SK-N-SH treated with all-trans-retinoic acid at 6 μM for 48 hours (cell line): ENCODE measurements at regions not wholly inside any gene's neighbourhood (a gene's known extent, or its start where the extent isn't known, plus 50 kb on each side); places are given as distances from the start of the nearest gene placed in this dataset.

ENCODE experiments used
- ATAC-seq: fragments of 200-7000 bp; cut with Tn5 transposase; 3 replicates; pipeline ENCODE4 v1.9.1; 2020; ENCODE audit warnings: mild to moderate bottlenecking, moderate library complexity
- ARNTL ChIP-seq: fragments of 450-650 bp; formaldehyde crosslinking; IDR thresholded peaks from 2 replicates; pipeline ENCODE4 v1.5.0; 2020; ENCODE audit warnings: low read depth, mild to moderate bottlenecking, moderate library complexity, borderline replicate concordance
- BACH2 ChIP-seq: fragments of 250-450 bp; sonication (Bioruptor Pico); IDR thresholded peaks from 2 replicates; pipeline ENCODE4 v1.9.0; 2021; ENCODE audit warnings: mild to moderate bottlenecking, borderline replicate concordance
- CSDC2 ChIP-seq: fragments of 250-450 bp; sonication (Bioruptor Pico); IDR thresholded peaks from 2 replicates; pipeline ENCODE4 v1.5.0; 2020; ENCODE audit warnings: mild to moderate bottlenecking, moderate library complexity
- ESRRG ChIP-seq: fragments of 250-450 bp; sonication (Bioruptor Pico); IDR thresholded peaks from 2 replicates; pipeline ENCODE4 v1.6.1; 2021; ENCODE audit warnings: mild to moderate bottlenecking
- GLIS3 ChIP-seq: fragments of 250-450 bp; sonication (Bioruptor Pico); IDR thresholded peaks from 2 replicates; pipeline ENCODE4 v1.5.0; 2020; ENCODE audit warnings: mild to moderate bottlenecking, moderate library complexity
- ISL1 ChIP-seq: fragments of 250-450 bp; sonication (Bioruptor Pico); IDR thresholded peaks from 2 replicates; pipeline ENCODE4 v2.1.2; 2022; ENCODE audit warnings: mild to moderate bottlenecking, moderate library complexity
- OSR1 ChIP-seq: fragments of 250-450 bp; sonication (Bioruptor Pico); IDR thresholded peaks from 2 replicates; pipeline ENCODE4 v1.8.0; 2022; ENCODE audit warnings: moderate library complexity, mild to moderate bottlenecking, inconsistent platforms
- RARB ChIP-seq: fragments of 250-450 bp; sonication (Bioruptor Pico); IDR thresholded peaks from 2 replicates; pipeline ENCODE4 v1.8.0; 2021; ENCODE audit warnings: mild to moderate bottlenecking, moderate library complexity
- SNAI2 ChIP-seq: fragments of 250-450 bp; sonication (Bioruptor Pico); IDR thresholded peaks from 2 replicates; pipeline ENCODE4 v1.5.0; 2020; ENCODE audit warnings: mild to moderate bottlenecking, moderate library complexity
- TCF4 ChIP-seq: fragments of 250-450 bp; sonication (Bioruptor Pico); IDR thresholded peaks from 2 replicates; pipeline ENCODE4 v1.8.0; 2021; ENCODE audit warnings: mild to moderate bottlenecking, moderate library complexity, borderline replicate concordance
- TOX ChIP-seq: fragments of 250-450 bp; sonication (Bioruptor Pico); IDR thresholded peaks from 2 replicates; pipeline ENCODE4 v1.8.0; 2021; ENCODE audit warnings: mild to moderate bottlenecking, moderate library complexity, borderline replicate concordance
- ZC3H10 ChIP-seq: fragments of 250-450 bp; sonication (Bioruptor Pico); IDR thresholded peaks from 2 replicates; pipeline ENCODE4 v1.5.1; 2021; ENCODE audit warnings: mild to moderate bottlenecking, moderate library complexity
- ZFP3 ChIP-seq: fragments of 250-450 bp; sonication (Bioruptor Pico); IDR thresholded peaks from 2 replicates; pipeline ENCODE4 v1.5.0; 2020; ENCODE audit warnings: mild to moderate bottlenecking, moderate library complexity
- ZNF565 ChIP-seq: fragments of 450-650 bp; formaldehyde crosslinking; conservative IDR thresholded peaks from 2 replicates; pipeline ENCODE4 v1.5.0; 2020; ENCODE audit warnings: low read depth, mild to moderate bottlenecking, moderate library complexity
- ZNF8 ChIP-seq: fragments of 450-650 bp; formaldehyde crosslinking; IDR thresholded peaks from 2 replicates; pipeline ENCODE4 v1.5.0; 2020; ENCODE audit warnings: mild to moderate bottlenecking, moderate library complexity
- TF ChIP-seq, protein P1 (sequence below): fragments of 250-450 bp; sonication (Bioruptor Pico); IDR thresholded peaks from 2 replicates; pipeline ENCODE4 v1.5.0; 2020; ENCODE audit warnings: mild to moderate bottlenecking, moderate library complexity
- TF ChIP-seq, protein P2 (sequence below): fragments of 250-450 bp; sonication (Bioruptor Pico); IDR thresholded peaks from 2 replicates; pipeline ENCODE4 v1.8.0; 2020; ENCODE audit warnings: mild to moderate bottlenecking, moderate library complexity, borderline replicate concordance
- TF ChIP-seq, protein P3 (sequence below): fragments of 250-450 bp; sonication (Bioruptor Pico); IDR thresholded peaks from 2 replicates; pipeline ENCODE4 v1.5.1; 2020; ENCODE audit warnings: low read depth, mild to moderate bottlenecking, moderate library complexity
- TF ChIP-seq, protein P4 (sequence below): fragments of 250-450 bp; sonication (Bioruptor Pico); IDR thresholded peaks from 2 replicates; pipeline ENCODE4 v1.8.0; 2021; ENCODE audit warnings: low read depth, mild to moderate bottlenecking, moderate library complexity, borderline replicate concordance

DNA sequence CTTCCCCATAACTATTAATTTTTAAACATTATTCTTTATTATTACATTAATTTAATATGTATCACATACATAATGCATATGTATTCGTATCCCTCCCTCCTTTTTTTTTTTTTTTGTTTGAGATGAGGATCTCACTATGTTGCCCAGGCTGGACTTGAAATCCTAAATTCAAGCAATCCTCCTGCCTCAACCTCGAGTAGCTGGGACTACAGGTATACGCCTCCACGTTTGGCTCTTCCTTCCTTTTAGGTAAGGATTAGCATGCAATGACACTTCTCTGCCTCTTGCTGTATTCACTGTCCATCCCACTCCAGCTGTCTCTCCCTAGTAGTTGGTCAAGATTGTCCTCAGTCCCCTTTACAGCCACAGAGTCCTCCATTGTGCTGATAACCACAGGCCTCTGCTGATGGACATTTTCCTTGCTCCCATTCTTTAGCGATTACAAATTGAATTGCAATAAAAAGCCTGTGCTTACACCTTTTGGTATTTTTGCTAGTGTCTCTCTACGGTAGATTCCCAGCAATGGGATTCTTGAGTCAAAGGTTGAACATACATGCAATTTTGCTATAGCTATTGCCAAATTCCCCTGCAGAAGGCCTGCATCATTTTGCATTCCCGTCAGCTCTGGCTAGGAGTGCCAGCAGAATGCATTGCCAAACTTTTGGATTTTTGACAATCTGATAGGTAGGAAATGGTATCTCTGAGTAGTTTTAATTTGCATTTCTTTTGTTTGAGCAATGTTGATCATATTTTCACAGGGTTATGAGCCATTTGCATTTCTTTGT is 156.6 kb downstream of the SMAD6 start:
- no peak for ATAC-seq
- TF ChIP-seq ISL1 (CRISPR knock-in tag) (peak; percentile 56; the same call in 1 of the 2 replicates), OSR1 (CRISPR knock-in tag) (no peak)
- TF ChIP-seq, protein P1, sequence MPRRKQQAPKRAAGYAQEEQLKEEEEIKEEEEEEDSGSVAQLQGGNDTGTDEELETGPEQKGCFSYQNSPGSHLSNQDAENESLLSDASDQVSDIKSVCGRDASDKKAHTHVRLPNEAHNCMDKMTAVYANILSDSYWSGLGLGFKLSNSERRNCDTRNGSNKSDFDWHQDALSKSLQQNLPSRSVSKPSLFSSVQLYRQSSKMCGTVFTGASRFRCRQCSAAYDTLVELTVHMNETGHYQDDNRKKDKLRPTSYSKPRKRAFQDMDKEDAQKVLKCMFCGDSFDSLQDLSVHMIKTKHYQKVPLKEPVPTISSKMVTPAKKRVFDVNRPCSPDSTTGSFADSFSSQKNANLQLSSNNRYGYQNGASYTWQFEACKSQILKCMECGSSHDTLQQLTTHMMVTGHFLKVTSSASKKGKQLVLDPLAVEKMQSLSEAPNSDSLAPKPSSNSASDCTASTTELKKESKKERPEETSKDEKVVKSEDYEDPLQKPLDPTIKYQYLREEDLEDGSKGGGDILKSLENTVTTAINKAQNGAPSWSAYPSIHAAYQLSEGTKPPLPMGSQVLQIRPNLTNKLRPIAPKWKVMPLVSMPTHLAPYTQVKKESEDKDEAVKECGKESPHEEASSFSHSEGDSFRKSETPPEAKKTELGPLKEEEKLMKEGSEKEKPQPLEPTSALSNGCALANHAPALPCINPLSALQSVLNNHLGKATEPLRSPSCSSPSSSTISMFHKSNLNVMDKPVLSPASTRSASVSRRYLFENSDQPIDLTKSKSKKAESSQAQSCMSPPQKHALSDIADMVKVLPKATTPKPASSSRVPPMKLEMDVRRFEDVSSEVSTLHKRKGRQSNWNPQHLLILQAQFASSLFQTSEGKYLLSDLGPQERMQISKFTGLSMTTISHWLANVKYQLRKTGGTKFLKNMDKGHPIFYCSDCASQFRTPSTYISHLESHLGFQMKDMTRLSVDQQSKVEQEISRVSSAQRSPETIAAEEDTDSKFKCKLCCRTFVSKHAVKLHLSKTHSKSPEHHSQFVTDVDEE (CRISPR knock-in tag), result no peak

DNA sequence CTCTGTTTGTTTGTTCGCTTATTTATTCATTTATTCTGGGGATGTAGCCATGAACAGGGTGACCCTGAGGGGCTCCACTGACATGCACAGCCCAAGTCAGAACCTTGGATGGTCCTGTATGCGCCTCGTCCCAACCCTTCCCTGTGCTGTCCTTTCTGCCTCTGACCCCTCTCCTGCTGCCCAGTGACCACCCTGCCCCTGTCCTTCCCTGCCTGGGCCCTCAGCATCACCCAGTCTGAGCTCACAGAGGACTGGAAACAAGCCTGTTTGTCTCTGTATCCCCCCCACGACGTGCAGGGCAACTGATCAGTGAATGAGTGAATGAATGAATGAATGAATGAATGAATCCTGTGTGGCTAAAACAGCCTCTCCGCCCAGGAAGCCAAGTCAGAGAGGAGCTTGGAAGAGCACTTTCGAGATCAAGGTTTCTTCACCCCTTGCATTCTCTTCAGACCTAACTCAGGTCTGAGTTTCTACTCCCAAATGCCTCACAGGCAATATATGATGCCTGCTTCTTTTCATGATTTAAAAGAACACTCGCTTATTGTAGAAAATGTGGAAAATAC is 157.7 kb downstream of the SMAD6 start:
- TF ChIP-seq OSR1 (CRISPR knock-in tag) (no peak), ZNF565 (CRISPR knock-in tag) (no peak), RARB (CRISPR knock-in tag) (no peak), TOX (CRISPR knock-in tag) (no peak), ESRRG (CRISPR knock-in tag) (no peak), ISL1 (CRISPR knock-in tag) (no peak), CSDC2 (CRISPR knock-in tag) (no peak), ZFP3 (CRISPR knock-in tag) (no peak), ZC3H10 (CRISPR knock-in tag) (no peak), ARNTL (CRISPR knock-in tag) (no peak), SNAI2 (CRISPR knock-in tag) (no peak)
- TF ChIP-seq, protein P2, sequence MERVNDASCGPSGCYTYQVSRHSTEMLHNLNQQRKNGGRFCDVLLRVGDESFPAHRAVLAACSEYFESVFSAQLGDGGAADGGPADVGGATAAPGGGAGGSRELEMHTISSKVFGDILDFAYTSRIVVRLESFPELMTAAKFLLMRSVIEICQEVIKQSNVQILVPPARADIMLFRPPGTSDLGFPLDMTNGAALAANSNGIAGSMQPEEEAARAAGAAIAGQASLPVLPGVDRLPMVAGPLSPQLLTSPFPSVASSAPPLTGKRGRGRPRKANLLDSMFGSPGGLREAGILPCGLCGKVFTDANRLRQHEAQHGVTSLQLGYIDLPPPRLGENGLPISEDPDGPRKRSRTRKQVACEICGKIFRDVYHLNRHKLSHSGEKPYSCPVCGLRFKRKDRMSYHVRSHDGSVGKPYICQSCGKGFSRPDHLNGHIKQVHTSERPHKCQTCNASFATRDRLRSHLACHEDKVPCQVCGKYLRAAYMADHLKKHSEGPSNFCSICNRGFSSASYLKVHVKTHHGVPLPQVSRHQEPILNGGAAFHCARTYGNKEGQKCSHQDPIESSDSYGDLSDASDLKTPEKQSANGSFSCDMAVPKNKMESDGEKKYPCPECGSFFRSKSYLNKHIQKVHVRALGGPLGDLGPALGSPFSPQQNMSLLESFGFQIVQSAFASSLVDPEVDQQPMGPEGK (CRISPR knock-in tag), result no peak
- TF ChIP-seq, protein P3, sequence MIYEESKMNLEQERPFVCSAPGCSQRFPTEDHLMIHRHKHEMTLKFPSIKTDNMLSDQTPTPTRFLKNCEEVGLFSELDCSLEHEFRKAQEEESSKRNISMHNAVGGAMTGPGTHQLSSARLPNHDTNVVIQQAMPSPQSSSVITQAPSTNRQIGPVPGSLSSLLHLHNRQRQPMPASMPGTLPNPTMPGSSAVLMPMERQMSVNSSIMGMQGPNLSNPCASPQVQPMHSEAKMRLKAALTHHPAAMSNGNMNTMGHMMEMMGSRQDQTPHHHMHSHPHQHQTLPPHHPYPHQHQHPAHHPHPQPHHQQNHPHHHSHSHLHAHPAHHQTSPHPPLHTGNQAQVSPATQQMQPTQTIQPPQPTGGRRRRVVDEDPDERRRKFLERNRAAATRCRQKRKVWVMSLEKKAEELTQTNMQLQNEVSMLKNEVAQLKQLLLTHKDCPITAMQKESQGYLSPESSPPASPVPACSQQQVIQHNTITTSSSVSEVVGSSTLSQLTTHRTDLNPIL (CRISPR knock-in tag), result no peak
- TF ChIP-seq, protein P4, sequence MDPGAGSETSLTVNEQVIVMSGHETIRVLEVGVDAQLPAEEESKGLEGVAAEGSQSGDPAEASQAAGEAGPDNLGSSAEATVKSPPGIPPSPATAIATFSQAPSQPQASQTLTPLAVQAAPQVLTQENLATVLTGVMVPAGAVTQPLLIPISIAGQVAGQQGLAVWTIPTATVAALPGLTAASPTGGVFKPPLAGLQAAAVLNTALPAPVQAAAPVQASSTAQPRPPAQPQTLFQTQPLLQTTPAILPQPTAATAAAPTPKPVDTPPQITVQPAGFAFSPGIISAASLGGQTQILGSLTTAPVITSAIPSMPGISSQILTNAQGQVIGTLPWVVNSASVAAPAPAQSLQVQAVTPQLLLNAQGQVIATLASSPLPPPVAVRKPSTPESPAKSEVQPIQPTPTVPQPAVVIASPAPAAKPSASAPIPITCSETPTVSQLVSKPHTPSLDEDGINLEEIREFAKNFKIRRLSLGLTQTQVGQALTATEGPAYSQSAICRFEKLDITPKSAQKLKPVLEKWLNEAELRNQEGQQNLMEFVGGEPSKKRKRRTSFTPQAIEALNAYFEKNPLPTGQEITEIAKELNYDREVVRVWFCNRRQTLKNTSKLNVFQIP (CRISPR knock-in tag), result no peak
- TF ChIP-seq, all 23 proteins: peak for 0
- no peak for ATAC-seq

DNA sequence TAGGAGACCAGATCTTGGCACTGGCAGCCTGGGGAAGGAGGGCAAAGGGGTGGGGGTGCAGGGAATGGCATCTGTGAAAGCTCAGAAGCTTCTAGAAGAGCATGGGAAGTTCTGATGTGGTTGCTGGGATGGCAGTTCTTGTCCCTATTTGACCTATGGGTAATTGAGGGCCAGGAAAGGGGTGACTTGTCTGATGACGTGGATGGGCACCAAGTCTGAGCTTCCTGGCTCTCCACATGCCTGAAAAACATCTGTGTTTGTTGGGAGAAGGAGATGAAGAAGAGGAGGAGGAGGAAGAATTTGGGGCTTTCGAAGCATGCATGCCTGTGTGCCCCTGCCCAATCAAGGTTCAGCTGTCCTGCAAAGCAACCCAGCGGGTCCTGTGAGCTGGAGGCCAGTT is 158.8 kb downstream of the SMAD6 start:
- no peak for ATAC-seq
- TF ChIP-seq BACH2 (no peak), RARB (CRISPR knock-in tag) (no peak), ZNF8 (no peak), GLIS3 (CRISPR knock-in tag) (no peak), SNAI2 (CRISPR knock-in tag) (no peak), OSR1 (CRISPR knock-in tag) (no peak), TOX (CRISPR knock-in tag) (no peak), TCF4 (CRISPR knock-in tag) (no peak), ESRRG (CRISPR knock-in tag) (no peak), ZC3H10 (CRISPR knock-in tag) (no peak), ZNF565 (CRISPR knock-in tag) (no peak), CSDC2 (CRISPR knock-in tag) (no peak)
- TF ChIP-seq, protein P2 (CRISPR knock-in tag), result no peak
